ENCODE measurements at regions not wholly inside any gene's neighbourhood (a gene's known extent, or its start where the extent isn't known, plus 50 kb on each side); places are given as distances from the start of the nearest gene placed in this dataset.
"Not testable (repeated sequence)": the region's sequence is repeated elsewhere in the genome, so short reads cannot be mapped to it uniquely, and the experiment has no call there.

- DNase-seq (ENCODE audit: low spot score), result no peak
Observed at GRCh38 chr7:79953130-79953529, 181.5 kb upstream of the GNAI1 start.

- no peak for DNase-seq (ENCODE audit: low spot score)
Observed at GRCh38 chr7:79952399-79952798, 182.2 kb upstream of the GNAI1 start.

GRCh38 chr7:79951415-79951814 lies 183.2 kb upstream of the GNAI1 start:
- DNase-seq (ENCODE audit: low spot score), result no peak

- DNase-seq (ENCODE audit: low spot score), result no peak
Observed at GRCh38 chr7:79949778-79950177, 184.9 kb upstream of the GNAI1 start.

GRCh38 chr7:79936281-79936983 lies 198.2 kb upstream of the GNAI1 start:
- no peak for DNase-seq (ENCODE audit: low spot score)

- DNase-seq (ENCODE audit: low spot score), result no peak
Observed at GRCh38 chr7:79934727-79935126, 199.9 kb upstream of the GNAI1 start.

- no peak for DNase-seq (ENCODE audit: low spot score)
Observed at GRCh38 chr7:79933144-79933543, 201.5 kb upstream of the GNAI1 start.

GRCh38 chr7:79930604-79931003 lies 204.0 kb upstream of the GNAI1 start:
- DNase-seq (ENCODE audit: low spot score), result no peak

- no peak for DNase-seq (ENCODE audit: low spot score)
Observed at GRCh38 chr7:79927116-79927515, 207.5 kb upstream of the GNAI1 start.

GRCh38 chr7:79923953-79924352 lies 210.7 kb upstream of the GNAI1 start:
- DNase-seq (ENCODE audit: low spot score), result no peak

- no peak for DNase-seq (ENCODE audit: low spot score)
Observed at GRCh38 chr7:79922894-79923293, 211.7 kb upstream of the GNAI1 start.

- no peak for DNase-seq (ENCODE audit: low spot score)
Observed at GRCh38 chr7:79921976-79922375, 212.7 kb upstream of the GNAI1 start.

- not testable (repeated sequence) for DNase-seq (ENCODE audit: low spot score)
Observed at GRCh38 chr7:79918632-79919031, 216.0 kb upstream of the GNAI1 start.

- DNase-seq (ENCODE audit: low spot score), result not testable (repeated sequence)
Observed at GRCh38 chr7:79915346-79915745, 219.3 kb upstream of the GNAI1 start.

GRCh38 chr7:79912213-79912633 lies 222.4 kb upstream of the GNAI1 start:
- DNase-seq (ENCODE audit: low spot score), result no peak

GRCh38 chr7:79911420-79911819 lies 223.2 kb upstream of the GNAI1 start:
- DNase-seq (ENCODE audit: low spot score), result no peak

- DNase-seq (ENCODE audit: low spot score), result no peak
Observed at GRCh38 chr7:79909176-79909575, 225.5 kb upstream of the GNAI1 start.

- DNase-seq (ENCODE audit: low spot score), result no peak
Observed at GRCh38 chr7:79897166-79897565, 237.5 kb upstream of the GNAI1 start.

GRCh38 chr7:79893991-79894390 lies 240.6 kb upstream of the GNAI1 start:
- DNase-seq (ENCODE audit: low spot score), result no peak

GRCh38 chr7:79882922-79883321 lies 251.7 kb upstream of the GNAI1 start:
- no peak for DNase-seq (ENCODE audit: low spot score)

- peak; percentile 2 for DNase-seq (ENCODE audit: low spot score)
Observed at GRCh38 chr7:79880312-79880711, 254.3 kb upstream of the GNAI1 start.

- no peak for DNase-seq (ENCODE audit: low spot score)
Observed at GRCh38 chr7:79877874-79878465, 256.7 kb upstream of the GNAI1 start.

GRCh38 chr7:79876848-79877252 lies 257.8 kb upstream of the GNAI1 start:
- no peak for DNase-seq (ENCODE audit: low spot score)

GRCh38 chr7:79874797-79875196 lies 259.8 kb upstream of the GNAI1 start:
- no peak for DNase-seq (ENCODE audit: low spot score)
